ENCODE measurements at regions not wholly inside any gene's neighbourhood (a gene's known extent, or its start where the extent isn't known, plus 50 kb on each side); places are given as distances from the start of the nearest gene placed in this dataset.

- Histone ChIP-seq H3K9me3 (no peaks in the 10 kb centered on the region), H3K27ac (no peak overlapping the region), H3K27me3 (no peaks in the 10 kb centered on the region), H3K4me3 (no peak overlapping the region), H3K36me3 (no peaks in the 10 kb centered on the region), H3K4me1 (no peaks in the 10 kb centered on the region)
- TF ChIP-seq CTCF (IDR thresholded peaks at IDR 0.05) (peak in 1 of 3 experiments; percentile 16), POLR2A (IDR thresholded peaks at IDR 0.05) (no peak)
- no peak for DNase-seq (ENCODE audit: extremely low spot score in 2 of 2)
- intact Hi-C loops (cut with DNase I) = no loop called here
Measured at GRCh38 chrX:101759000-101759399, 99.3 kb upstream of the ARMCX2 start.

GRCh38 chrX:101750744-101751143 lies 91.1 kb upstream of the ARMCX2 start:
- TF ChIP-seq POLR2A (IDR thresholded peaks at IDR 0.05) = no peak
- no peak for TF ChIP-seq POLR2AphosphoS5 (IDR thresholded peaks at IDR 0.05; ENCODE audit: insufficient read depth in 1 of 2, low read depth in 1 of 2)
- TF ChIP-seq CTCF (IDR thresholded peaks at IDR 0.05) = no peak
- no peaks in the 10 kb centered on the region for H3K4me1 ChIP-seq
- intact Hi-C loops (cut with DNase I) = no loop called here
- no peaks in the 10 kb centered on the region for H3K27me3 ChIP-seq
- H3K9me3 ChIP-seq = no peaks in the 10 kb centered on the region
- DNase-seq (ENCODE audit: extremely low spot score in 2 of 2) = no peak
- no peak overlapping the region for H3K27ac ChIP-seq
- no peak overlapping the region for H3K4me3 ChIP-seq
- H3K36me3 ChIP-seq = no peaks in the 10 kb centered on the region

- no peak for TF ChIP-seq CTCF (IDR thresholded peaks at IDR 0.05)
- TF ChIP-seq POLR2AphosphoS5 (IDR thresholded peaks at IDR 0.05; ENCODE audit: insufficient read depth in 1 of 2, low read depth in 1 of 2) = no peak
- no peak for TF ChIP-seq POLR2A (IDR thresholded peaks at IDR 0.05)
- no peaks in the 10 kb centered on the region for H3K9me3 ChIP-seq
- intact Hi-C loops (cut with DNase I) = no loop called here
- H3K36me3 ChIP-seq = no peaks in the 10 kb centered on the region
- no peaks in the 10 kb centered on the region for H3K4me1 ChIP-seq
- no peak for DNase-seq (ENCODE audit: extremely low spot score in 2 of 2)
- H3K4me3 ChIP-seq = no peak overlapping the region
- no peak overlapping the region for H3K27ac ChIP-seq
- H3K27me3 ChIP-seq = no peaks in the 10 kb centered on the region
Measured at GRCh38 chrX:101749436-101749835, 89.8 kb upstream of the ARMCX2 start.

- TF ChIP-seq POLR2A (IDR thresholded peaks at IDR 0.05) = no peak
- no peak for TF ChIP-seq POLR2AphosphoS5 (IDR thresholded peaks at IDR 0.05; ENCODE audit: insufficient read depth in 1 of 2, low read depth in 1 of 2)
- no peak for TF ChIP-seq CTCF (IDR thresholded peaks at IDR 0.05)
- H3K9me3 ChIP-seq = no peaks in the 10 kb centered on the region
Measured at GRCh38 chrX:101745046-101745445, 85.4 kb upstream of the ARMCX2 start.

GRCh38 chrX:101744085-101744484 lies 84.4 kb upstream of the ARMCX2 start:
- DNase-seq (ENCODE audit: extremely low spot score in 2 of 2) = no peak
- H3K27ac ChIP-seq = no peak overlapping the region
- intact Hi-C loops (cut with DNase I) = no loop called here
- no peaks in the 10 kb centered on the region for H3K9me3 ChIP-seq
- no peaks in the 10 kb centered on the region for H3K36me3 ChIP-seq
- no peaks in the 10 kb centered on the region for H3K27me3 ChIP-seq
- no peak overlapping the region for H3K4me3 ChIP-seq
- no peaks in the 10 kb centered on the region for H3K4me1 ChIP-seq
- TF ChIP-seq POLR2A (IDR thresholded peaks at IDR 0.05) = no peak
- TF ChIP-seq POLR2AphosphoS5 (IDR thresholded peaks at IDR 0.05; ENCODE audit: insufficient read depth in 1 of 2, low read depth in 1 of 2) = no peak
- no peak for TF ChIP-seq CTCF (IDR thresholded peaks at IDR 0.05)

More at GRCh38 chrX:101745046-101745445, 85.4 kb upstream of the ARMCX2 start:
- H3K4me1 ChIP-seq = no peaks in the 10 kb centered on the region
- intact Hi-C loops (cut with DNase I) = no loop called here
- H3K27me3 ChIP-seq = no peaks in the 10 kb centered on the region
- no peak overlapping the region for H3K27ac ChIP-seq
- DNase-seq (ENCODE audit: extremely low spot score in 2 of 2) = no peak
- H3K4me3 ChIP-seq = no peak overlapping the region
- H3K36me3 ChIP-seq = no peaks in the 10 kb centered on the region
